GM12873 (cell line): ENCODE measurements at regions not wholly inside any gene's neighbourhood (a gene's known extent, or its start where the extent isn't known, plus 50 kb on each side); places are given as distances from the start of the nearest gene placed in this dataset.

Experiments
- TF ChIP-seq, protein P1 (sequence below): IDR thresholded peaks from 2 replicates; pipeline ENCODE4 v1.5.1; 2012; ENCODE audit warnings: low read depth, mild to moderate bottlenecking, moderate library complexity, low read length, control low read depth; ENCODE audit not compliant: insufficient read depth; ENCODE audit errors: missing control alignments

GRCh38 chr5:106303911-106304310 is 1366.8 kb downstream of the EFNA5 start:
- TF ChIP-seq, protein P1, sequence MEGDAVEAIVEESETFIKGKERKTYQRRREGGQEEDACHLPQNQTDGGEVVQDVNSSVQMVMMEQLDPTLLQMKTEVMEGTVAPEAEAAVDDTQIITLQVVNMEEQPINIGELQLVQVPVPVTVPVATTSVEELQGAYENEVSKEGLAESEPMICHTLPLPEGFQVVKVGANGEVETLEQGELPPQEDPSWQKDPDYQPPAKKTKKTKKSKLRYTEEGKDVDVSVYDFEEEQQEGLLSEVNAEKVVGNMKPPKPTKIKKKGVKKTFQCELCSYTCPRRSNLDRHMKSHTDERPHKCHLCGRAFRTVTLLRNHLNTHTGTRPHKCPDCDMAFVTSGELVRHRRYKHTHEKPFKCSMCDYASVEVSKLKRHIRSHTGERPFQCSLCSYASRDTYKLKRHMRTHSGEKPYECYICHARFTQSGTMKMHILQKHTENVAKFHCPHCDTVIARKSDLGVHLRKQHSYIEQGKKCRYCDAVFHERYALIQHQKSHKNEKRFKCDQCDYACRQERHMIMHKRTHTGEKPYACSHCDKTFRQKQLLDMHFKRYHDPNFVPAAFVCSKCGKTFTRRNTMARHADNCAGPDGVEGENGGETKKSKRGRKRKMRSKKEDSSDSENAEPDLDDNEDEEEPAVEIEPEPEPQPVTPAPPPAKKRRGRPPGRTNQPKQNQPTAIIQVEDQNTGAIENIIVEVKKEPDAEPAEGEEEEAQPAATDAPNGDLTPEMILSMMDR = no peak

DNA sequence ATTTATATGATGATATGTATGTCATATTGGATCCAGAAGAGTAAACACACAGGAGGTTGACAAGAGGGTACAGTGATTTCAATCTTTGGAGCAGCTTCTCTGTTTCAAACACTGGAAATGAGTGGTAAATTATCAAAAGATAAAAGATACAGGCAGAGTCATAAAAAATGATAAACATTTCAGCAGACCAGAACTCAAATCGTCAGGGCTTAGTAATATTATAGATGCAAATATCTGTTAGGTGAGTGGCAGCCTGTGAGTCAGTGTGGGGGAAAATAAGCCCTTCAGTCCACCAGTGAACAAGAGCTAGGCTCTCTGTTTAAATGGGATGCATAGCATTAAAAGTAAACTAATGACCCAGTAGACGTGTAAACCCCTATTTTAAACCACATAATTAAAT is 1378.1 kb downstream of the EFNA5 start:
- TF ChIP-seq, protein P1 = no peak

GRCh38 chr5:106290841-106291240 is 1379.9 kb downstream of the EFNA5 start:
- TF ChIP-seq, protein P1 = no peak

- TF ChIP-seq, protein P1 = no peak
These were observed 1381.8 kb downstream of the EFNA5 start for GRCh38 chr5:106288979-106289378.

DNA sequence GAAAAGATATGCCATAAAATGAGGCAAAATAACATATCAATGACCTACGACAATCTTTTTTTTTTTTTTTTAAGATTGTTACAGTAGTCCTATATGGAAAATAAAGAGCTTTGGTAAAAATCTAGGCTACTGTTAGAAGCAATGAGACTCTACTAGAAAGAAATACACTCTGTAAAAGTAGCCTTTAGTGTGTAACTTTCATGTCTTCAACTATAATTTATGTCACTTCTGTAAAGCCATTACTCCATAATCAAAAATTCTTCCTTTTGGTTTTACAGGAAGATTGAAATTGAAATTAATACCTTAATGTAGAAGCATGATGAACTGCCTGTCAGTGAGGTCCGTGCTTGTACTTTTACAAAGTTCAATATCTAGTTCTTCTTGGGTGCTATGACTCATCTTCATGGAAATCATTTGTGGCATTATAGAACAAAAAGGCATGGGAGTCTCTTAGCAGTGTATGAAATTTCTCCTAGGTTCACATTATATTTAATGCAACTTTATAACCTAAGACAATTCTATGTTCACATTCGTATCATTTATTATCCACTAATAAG is 1393.1 kb downstream of the EFNA5 start:
- TF ChIP-seq, protein P1 = no peak

GRCh38 chr5:106269252-106269843 is 1401.4 kb downstream of the EFNA5 start:
- TF ChIP-seq, protein P1 = peak; percentile 53

DNA sequence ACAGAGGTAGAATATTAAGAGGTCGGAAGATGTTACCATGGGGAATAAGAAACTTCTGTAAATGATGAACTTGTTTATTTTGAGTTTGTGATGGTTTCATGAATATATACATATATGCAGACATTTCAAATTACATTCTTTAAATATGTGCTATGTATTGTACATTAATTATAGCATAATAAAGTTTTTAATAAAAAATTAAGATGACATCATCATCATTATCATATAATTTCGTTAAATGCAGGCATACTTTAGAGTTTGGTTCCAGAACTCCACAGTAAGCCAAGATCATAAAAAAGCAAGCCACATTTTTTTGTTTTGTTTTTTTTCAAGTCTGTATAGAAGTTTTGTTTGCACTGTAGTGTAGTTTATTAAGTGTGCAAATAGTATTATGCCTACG is 1403.5 kb downstream of the EFNA5 start:
- TF ChIP-seq, protein P1 = no peak
